CD8-positive, alpha-beta memory T cell (primary cell): ENCODE measurements at regions not wholly inside any gene's neighbourhood (a gene's known extent, or its start where the extent isn't known, plus 50 kb on each side); places are given as distances from the start of the nearest gene placed in this dataset.

Experiments
- CTCF ChIA-PET: fragments of 350-600 bp; sonication (Branson Sonifier 250); formaldehyde crosslinking; loops from one replicate; lab custom pipeline; 2021; ENCODE audit warnings: antibody characterized with exemption; lab: Charles Lee
- POLR2A ChIA-PET: fragments of 350-600 bp; sonication (Branson Sonifier 250); formaldehyde crosslinking; loops from one replicate; lab custom pipeline; 2021; ENCODE audit warnings: antibody characterized with exemption; lab: Charles Lee
- DNase-seq, 5 donors: peaks; one replicate each; pipeline versions ENCODE4 v3.0.0 to v3.0.0-alpha.2; 2020 to 2022; ENCODE audit warnings: mixed read lengths in 1 of 5
- H3K27ac ChIP-seq: one replicate; pipeline ENCODE4 v1.7.0; 2013; ENCODE audit warnings: low read depth, mild to moderate bottlenecking, low read length, moderate library complexity
- H3K27me3 ChIP-seq: 2 replicates; pipeline ENCODE4 v1.7.0; 2013; ENCODE audit warnings: low read length, mild to moderate bottlenecking; ENCODE audit not compliant: insufficient read depth, poor library complexity, severe bottlenecking
- H3K36me3 ChIP-seq: 2 replicates; pipeline ENCODE4 v1.7.0; 2013; ENCODE audit warnings: mild to moderate bottlenecking, low read length, moderate library complexity; ENCODE audit not compliant: insufficient read depth
- H3K4me1 ChIP-seq: 2 replicates; pipeline ENCODE4 v1.7.0; 2013; ENCODE audit warnings: mild to moderate bottlenecking, low read length, moderate library complexity; ENCODE audit not compliant: insufficient read depth
- H3K4me3 ChIP-seq: 2 replicates; pipeline ENCODE4 v1.7.0; 2013; ENCODE audit warnings: mild to moderate bottlenecking, low read length
- H3K9me3 ChIP-seq: 2 replicates; pipeline ENCODE4 v1.7.0; 2013; ENCODE audit warnings: mild to moderate bottlenecking, low read length
- H3K27ac Mint-ChIP-seq, 8 donors: one replicate each; pipeline ENCODE4 v1.8.0; 2020 to 2021; ENCODE audit warnings: mixed read lengths in 8 of 8, mild to moderate bottlenecking in 6 of 8, inconsistent platforms in 3 of 8, moderate library complexity in 3 of 8
- H3K27me3 Mint-ChIP-seq, 2 donors: one replicate each; pipeline ENCODE4 v1.8.0; 2020 to 2021; ENCODE audit warnings: mixed read lengths in 2 of 2, mild to moderate bottlenecking in 1 of 2, moderate library complexity in 1 of 2
- H3K36me3 Mint-ChIP-seq, 3 donors: one replicate each; pipeline ENCODE4 v1.8.0; 2020 to 2021; ENCODE audit warnings: mixed read lengths in 3 of 3, inconsistent platforms in 1 of 3, mild to moderate bottlenecking in 1 of 3
- H3K4me1 Mint-ChIP-seq, 3 donors: one replicate each; pipeline ENCODE4 v1.8.0; 2020 to 2021; ENCODE audit warnings: mixed read lengths in 3 of 3, inconsistent platforms in 1 of 3, mild to moderate bottlenecking in 1 of 3
- H3K4me3 Mint-ChIP-seq, 7 donors: one replicate each; pipeline ENCODE4 v1.8.0; 2020 to 2021; ENCODE audit warnings: mixed read lengths in 7 of 7, mild to moderate bottlenecking in 6 of 7, moderate library complexity in 4 of 7, inconsistent platforms in 2 of 7
- H3K9me3 Mint-ChIP-seq, 5 donors: one replicate each; pipeline ENCODE4 v1.8.0; 2020 to 2022; ENCODE audit warnings: mixed read lengths in 5 of 5, mild to moderate bottlenecking in 3 of 5, moderate library complexity in 2 of 5, inconsistent platforms in 1 of 5

GRCh38 chr20:63116412-63117106 is 99.4 kb downstream of the YTHDF1 start:
- H3K27ac Mint-ChIP-seq: no peak overlapping the region

DNA sequence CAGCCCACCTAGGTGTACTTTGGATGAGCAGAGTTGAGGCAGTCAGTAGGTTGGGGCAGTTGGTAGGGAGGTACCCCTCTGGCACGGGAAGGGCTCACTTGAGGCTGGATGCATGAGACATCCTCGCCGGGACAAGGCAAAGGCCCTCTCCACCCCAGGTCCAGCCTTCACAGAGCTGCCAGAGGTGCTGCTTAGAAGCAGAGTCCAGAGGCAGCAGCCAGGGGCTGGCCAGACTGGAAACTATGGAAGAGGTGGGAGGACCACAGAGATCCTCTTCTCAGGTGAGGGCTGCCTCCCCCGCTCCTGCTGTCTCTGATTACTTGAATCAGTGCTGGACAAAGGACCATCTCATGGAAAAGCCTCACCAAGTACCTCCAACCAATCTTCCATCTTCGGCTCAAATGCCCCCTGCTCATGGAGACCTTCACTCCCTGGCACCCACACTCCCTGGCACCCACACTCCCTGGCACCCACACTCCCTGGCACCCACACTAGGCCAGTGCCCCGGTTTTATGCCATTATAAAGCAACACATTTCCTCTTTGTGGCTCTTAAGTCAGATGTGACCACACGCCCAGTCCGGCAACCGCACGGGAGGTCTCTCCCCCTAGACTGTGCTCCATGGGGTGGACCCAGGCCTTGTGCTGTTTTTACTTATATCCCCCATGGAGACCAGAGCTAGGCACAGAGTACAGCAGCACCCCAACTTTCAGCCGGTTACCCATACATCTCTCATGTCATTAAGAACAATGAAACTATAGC is 100.1 kb downstream of the YTHDF1 start:
- Mint-ChIP-seq H3K27ac (no peak overlapping the region), H3K4me1 (no peaks in the 10 kb centered on the region)
- CTCF ChIA-PET: no interaction called here

More at GRCh38 chr20:63116412-63117106, 99.4 kb downstream of the YTHDF1 start:
- ChIA-PET POLR2A (no interaction called here), CTCF (no interaction called here)
- H3K27me3 ChIP-seq: peaks cover 9% of the 10 kb centered on the region
- no peaks in the 10 kb centered on the region for H3K4me1 Mint-ChIP-seq
- peaks cover 4 to 7% (median 5%) of the 10 kb centered on the region in 5 donors for H3K9me3 Mint-ChIP-seq
- H3K9me3 ChIP-seq: no peaks in the 10 kb centered on the region
- H3K4me3 Mint-ChIP-seq: no peak overlapping the region
- no peak for DNase-seq
- H3K36me3 ChIP-seq: no peaks in the 10 kb centered on the region
- H3K27ac ChIP-seq: no peak overlapping the region
- H3K27me3 Mint-ChIP-seq: peaks cover 27 to 48% of the 10 kb centered on the region in 2 donors
- H3K36me3 Mint-ChIP-seq: peaks cover 0 to 4% (median 0%) of the 10 kb centered on the region in 3 donors
- H3K4me3 ChIP-seq: no peak overlapping the region
- H3K4me1 ChIP-seq: no peaks in the 10 kb centered on the region

GRCh38 chr20:63114693-63115311 is 101.1 kb downstream of the YTHDF1 start:
- H3K4me1 Mint-ChIP-seq: no peaks in the 10 kb centered on the region
- no peak overlapping the region for H3K27ac Mint-ChIP-seq
- ChIA-PET CTCF (no interaction called here), POLR2A (no interaction called here)
- H3K4me3 Mint-ChIP-seq: no peak overlapping the region
- peaks cover 4 to 10% (median 8%) of the 10 kb centered on the region in 5 donors for H3K9me3 Mint-ChIP-seq
- Histone ChIP-seq H3K27ac (no peak overlapping the region), H3K27me3 (peaks cover 9% of the 10 kb centered on the region), H3K36me3 (no peaks in the 10 kb centered on the region), H3K4me1 (no peaks in the 10 kb centered on the region), H3K4me3 (no peak overlapping the region), H3K9me3 (no peaks in the 10 kb centered on the region)
- H3K36me3 Mint-ChIP-seq: peaks cover 0 to 7% (median 0%) of the 10 kb centered on the region in 3 donors
- no peak for DNase-seq
- peaks cover 29 to 48% of the 10 kb centered on the region in 2 donors for H3K27me3 Mint-ChIP-seq

More for the DNA sequence above, 100.1 kb downstream of the YTHDF1 start:
- POLR2A ChIA-PET: no interaction called here
- Histone ChIP-seq H3K36me3 (no peaks in the 10 kb centered on the region), H3K4me3 (no peak overlapping the region), H3K27me3 (peaks cover 9% of the 10 kb centered on the region), H3K4me1 (no peaks in the 10 kb centered on the region), H3K9me3 (no peaks in the 10 kb centered on the region), H3K27ac (no peak overlapping the region)
- Mint-ChIP-seq H3K27me3 (peaks cover 29 to 48% of the 10 kb centered on the region in 2 donors), H3K4me3 (no peak overlapping the region), H3K36me3 (peaks cover 0 to 7% (median 0%) of the 10 kb centered on the region in 3 donors), H3K9me3 (peaks cover 4 to 10% (median 8%) of the 10 kb centered on the region in 5 donors)
- DNase-seq: no peak

DNA sequence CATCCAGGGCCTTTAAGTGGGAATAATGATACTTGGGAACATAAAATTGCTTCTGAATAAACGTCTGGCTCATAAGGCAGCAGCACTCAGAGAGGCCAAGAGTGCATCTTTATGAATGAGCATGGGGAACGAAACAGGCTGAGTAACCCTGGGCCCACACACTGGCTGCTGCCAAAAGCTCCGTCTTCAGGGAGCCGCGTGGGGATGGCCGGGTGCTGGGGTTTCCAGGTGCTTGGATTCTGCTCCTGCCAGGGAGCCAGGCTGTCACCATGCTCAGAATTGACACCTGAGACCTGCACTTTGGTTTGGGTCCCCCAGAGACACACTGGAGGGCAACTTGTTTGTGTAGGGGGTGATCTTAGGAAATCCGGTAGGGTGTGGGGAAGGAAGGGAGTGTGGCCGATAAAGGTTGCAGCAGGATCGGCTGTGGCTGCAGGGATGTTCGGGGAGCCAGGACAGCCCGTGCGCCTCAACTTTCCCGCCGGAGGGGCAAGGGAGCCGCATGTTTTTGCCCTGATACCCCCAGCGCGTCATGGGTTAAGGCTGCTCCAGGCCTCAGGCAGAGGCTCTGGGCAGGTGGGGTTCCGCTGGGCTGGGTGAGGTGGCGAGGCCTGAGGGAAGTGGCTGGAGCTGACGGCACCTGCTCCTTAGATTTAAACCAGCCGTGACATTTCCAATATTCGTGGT is 101.8 kb downstream of the YTHDF1 start:
- H3K9me3 ChIP-seq: no peaks in the 10 kb centered on the region
- H3K4me3 ChIP-seq: no peak overlapping the region
- H3K9me3 Mint-ChIP-seq: peaks cover 4 to 10% (median 6%) of the 10 kb centered on the region in 5 donors
- peak overlapping the region in 1 of 8 donors; percentile 11 for H3K27ac Mint-ChIP-seq
- peaks cover 29 to 48% of the 10 kb centered on the region in 2 donors for H3K27me3 Mint-ChIP-seq
- no peaks in the 10 kb centered on the region for H3K4me1 Mint-ChIP-seq
- H3K27ac ChIP-seq: no peak overlapping the region
- H3K4me1 ChIP-seq: no peaks in the 10 kb centered on the region
- ChIA-PET POLR2A (no interaction called here), CTCF (no interaction called here)
- H3K36me3 Mint-ChIP-seq: peaks cover 0 to 7% (median 0%) of the 10 kb centered on the region in 3 donors
- H3K27me3 ChIP-seq: peaks cover 9% of the 10 kb centered on the region
- DNase-seq: no peak
- no peak overlapping the region for H3K4me3 Mint-ChIP-seq
- no peaks in the 10 kb centered on the region for H3K36me3 ChIP-seq

GRCh38 chr20:63112491-63113219 is 103.3 kb downstream of the YTHDF1 start:
- no peaks in the 10 kb centered on the region for H3K4me1 ChIP-seq
- H3K27ac Mint-ChIP-seq: no peak overlapping the region
- H3K4me1 Mint-ChIP-seq: no peaks in the 10 kb centered on the region
- peaks cover 9% of the 10 kb centered on the region for H3K27me3 ChIP-seq
- H3K36me3 Mint-ChIP-seq: peaks cover 0 to 7% (median 0%) of the 10 kb centered on the region in 3 donors
- ChIA-PET POLR2A (no interaction called here), CTCF (no interaction called here)
- no peak overlapping the region for H3K27ac ChIP-seq
- H3K4me3 Mint-ChIP-seq: no peak overlapping the region
- no peak overlapping the region for H3K4me3 ChIP-seq
- H3K9me3 Mint-ChIP-seq: peaks cover 4 to 18% (median 9%) of the 10 kb centered on the region in 5 donors
- DNase-seq: peak in 1 of 5 donors; percentile 36
- no peaks in the 10 kb centered on the region for H3K36me3 ChIP-seq
- H3K27me3 Mint-ChIP-seq: peaks cover 25 to 41% of the 10 kb centered on the region in 2 donors
- H3K9me3 ChIP-seq: no peaks in the 10 kb centered on the region

DNA sequence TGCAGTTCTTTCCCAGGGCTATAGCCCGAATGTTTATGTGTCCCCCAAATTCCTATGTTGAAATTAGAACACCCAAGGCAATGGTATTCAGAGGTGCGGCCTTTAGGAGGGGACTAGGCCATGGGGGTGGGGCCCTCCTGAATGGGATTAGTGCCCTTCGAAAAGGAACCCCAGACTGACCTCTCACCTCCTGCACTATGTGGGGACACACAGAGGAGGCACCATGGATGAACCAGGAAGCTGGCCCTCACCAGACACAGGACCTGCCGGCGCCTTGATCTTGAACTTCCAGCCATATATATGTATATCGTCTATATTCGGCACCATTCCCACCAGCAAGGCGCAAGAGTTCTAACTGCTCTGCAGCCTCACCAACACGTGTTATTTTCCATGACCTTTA is 101.5 kb upstream of the BHLHE23 start:
- no peaks in the 10 kb centered on the region for H3K4me1 ChIP-seq
- Mint-ChIP-seq H3K27ac (peak overlapping the region in 1 of 8 donors; percentile 5), H3K4me1 (no peaks in the 10 kb centered on the region), H3K9me3 (peaks cover 2 to 18% (median 9%) of the 10 kb centered on the region in 5 donors), H3K27me3 (peaks cover 5 to 8% of the 10 kb centered on the region in 2 donors), H3K36me3 (peaks cover 0 to 7% (median 0%) of the 10 kb centered on the region in 3 donors), H3K4me3 (peak overlapping the region in 1 of 7 donors; percentile 12)
- H3K36me3 ChIP-seq: no peaks in the 10 kb centered on the region
- DNase-seq: no peak
- H3K4me3 ChIP-seq: no peak overlapping the region
- POLR2A ChIA-PET: no interaction called here
- CTCF ChIA-PET: no interaction called here
- no peaks in the 10 kb centered on the region for H3K27me3 ChIP-seq
- H3K27ac ChIP-seq: no peak overlapping the region
- H3K9me3 ChIP-seq: no peaks in the 10 kb centered on the region

- Histone ChIP-seq H3K9me3 (no peaks in the 10 kb centered on the region), H3K4me3 (no peak overlapping the region), H3K27ac (no peak overlapping the region), H3K36me3 (no peaks in the 10 kb centered on the region), H3K27me3 (no peaks in the 10 kb centered on the region), H3K4me1 (no peaks in the 10 kb centered on the region)
- Mint-ChIP-seq H3K9me3 (peaks cover 2 to 18% (median 9%) of the 10 kb centered on the region in 5 donors), H3K36me3 (peaks cover 0 to 7% (median 3%) of the 10 kb centered on the region in 3 donors), H3K4me3 (no peak overlapping the region), H3K27me3 (peaks cover 4 to 7% of the 10 kb centered on the region in 2 donors), H3K27ac (no peak overlapping the region), H3K4me1 (peaks cover 0 to 3% (median 0%) of the 10 kb centered on the region in 3 donors)
- no peak for DNase-seq
- CTCF ChIA-PET: no interaction called here
- POLR2A ChIA-PET: no interaction called here
These were observed 100.9 kb upstream of the BHLHE23 start for GRCh38 chr20:63107449-63108200.
